LoVo (cell line): ENCODE measurements at regions not wholly inside any gene's neighbourhood (a gene's known extent, or its start where the extent isn't known, plus 50 kb on each side); places are given as distances from the start of the nearest gene placed in this dataset.

Experiments
- DNase-seq: peaks from one replicate; pipeline ENCODE4 v3.0.0-alpha.2; 2016; ENCODE audit warnings: low spot score

GRCh38 chr6:16078064-16078463 is 50.8 kb upstream of the MYLIP start:
- DNase-seq, result no peak

GRCh38 chr6:16069671-16070070 is 59.2 kb upstream of the MYLIP start:
- DNase-seq, result no peak

- DNase-seq, result no peak
These were observed 59.7 kb upstream of the MYLIP start for GRCh38 chr6:16069222-16069621.

GRCh38 chr6:16067568-16067967 is 61.3 kb upstream of the MYLIP start:
- DNase-seq, result no peak

- no peak for DNase-seq
These were observed 64.2 kb upstream of the MYLIP start for GRCh38 chr6:16064671-16065072.

- DNase-seq, result no peak
These were observed 65.3 kb upstream of the MYLIP start for GRCh38 chr6:16063580-16063979.

GRCh38 chr6:16061818-16062217 is 67.1 kb upstream of the MYLIP start:
- DNase-seq, result no peak

- DNase-seq, result no peak
These were observed 68.8 kb upstream of the MYLIP start for GRCh38 chr6:16060039-16060438.

GRCh38 chr6:16059496-16059895 is 69.4 kb upstream of the MYLIP start:
- no peak for DNase-seq

GRCh38 chr6:16058929-16059345 is 69.9 kb upstream of the MYLIP start:
- DNase-seq, result no peak

GRCh38 chr6:16058201-16058928 is 70.5 kb upstream of the MYLIP start:
- DNase-seq, result no peak

- no peak for DNase-seq
These were observed 71.4 kb upstream of the MYLIP start for GRCh38 chr6:16057446-16057845.

- DNase-seq, result no peak
These were observed 72.5 kb upstream of the MYLIP start for GRCh38 chr6:16056263-16056870.

- DNase-seq, result no peak
These were observed 73.0 kb upstream of the MYLIP start for GRCh38 chr6:16055852-16056251.

GRCh38 chr6:16049168-16049567 is 79.7 kb upstream of the MYLIP start:
- DNase-seq, result no peak

- DNase-seq, result no peak
These were observed 80.7 kb upstream of the MYLIP start for GRCh38 chr6:16048221-16048620.

GRCh38 chr6:16047435-16047990 is 81.4 kb upstream of the MYLIP start:
- no peak for DNase-seq

GRCh38 chr6:16045238-16045637 is 83.6 kb upstream of the MYLIP start:
- no peak for DNase-seq

- no peak for DNase-seq
These were observed 84.7 kb upstream of the MYLIP start for GRCh38 chr6:16044211-16044643.

GRCh38 chr6:16043171-16044135 is 85.4 kb upstream of the MYLIP start:
- no peak for DNase-seq

GRCh38 chr6:16042751-16043150 is 86.1 kb upstream of the MYLIP start:
- DNase-seq, result no peak

- no peak for DNase-seq
These were observed 87.6 kb upstream of the MYLIP start for GRCh38 chr6:16041327-16041726.

GRCh38 chr6:16040628-16040974 is 88.3 kb upstream of the MYLIP start:
- no peak for DNase-seq
